Activated T-cell treated with anti-CD3 and anti-CD28 coated beads, Interleukin-2, amount 50 U/mL, for 48 hours (primary cell): ENCODE measurements at regions not wholly inside any gene's neighbourhood (a gene's known extent, or its start where the extent isn't known, plus 50 kb on each side); places are given as distances from the start of the nearest gene placed in this dataset.

Experiments
- DNase-seq, 2 experiments: peaks; one replicate each; pipeline ENCODE4 v3.0.0-alpha.2; 2020

- DNase-seq = no peak
Measured at GRCh38 chr20:59437601-59438031, 137.2 kb downstream of the EDN3 start.

GRCh38 chr20:59438201-59438600, 137.8 kb downstream of the EDN3 start:
- DNase-seq = no peak

GRCh38 chr20:59439243-59439642, 138.8 kb downstream of the EDN3 start:
- DNase-seq = no peak

- no peak for DNase-seq
Measured at GRCh38 chr20:59441306-59441705, 140.9 kb downstream of the EDN3 start.

GRCh38 chr20:59441860-59442810, 141.7 kb downstream of the EDN3 start:
- no peak for DNase-seq

- DNase-seq = no peak
Measured at GRCh38 chr20:59443550-59443949, 143.1 kb downstream of the EDN3 start.

GRCh38 chr20:59446376-59446775, 146.0 kb downstream of the EDN3 start:
- no peak for DNase-seq

GRCh38 chr20:59448196-59448595, 147.8 kb downstream of the EDN3 start:
- no peak for DNase-seq

- DNase-seq = no peak
Measured at GRCh38 chr20:59448851-59449444, 148.5 kb downstream of the EDN3 start.

GRCh38 chr20:59451066-59451630, 150.7 kb downstream of the EDN3 start:
- no peak for DNase-seq

GRCh38 chr20:59451641-59452040, 151.2 kb downstream of the EDN3 start:
- DNase-seq = no peak

- DNase-seq = no peak
Measured at GRCh38 chr20:59452856-59453255, 151.5 kb upstream of the PHACTR3 start.

- DNase-seq = no peak
Measured at GRCh38 chr20:59453759-59454560, 150.4 kb upstream of the PHACTR3 start.

- no peak for DNase-seq
Measured at GRCh38 chr20:59455402-59456341, 148.7 kb upstream of the PHACTR3 start.

GRCh38 chr20:59456342-59457279, 147.7 kb upstream of the PHACTR3 start:
- DNase-seq = no peak

- no peak for DNase-seq
Measured at GRCh38 chr20:59458645-59459044, 145.7 kb upstream of the PHACTR3 start.

- no peak for DNase-seq
Measured at GRCh38 chr20:59459586-59459985, 144.8 kb upstream of the PHACTR3 start.

GRCh38 chr20:59460352-59460751, 144.0 kb upstream of the PHACTR3 start:
- DNase-seq = no peak

- no peak for DNase-seq
Measured at GRCh38 chr20:59461526-59461925, 142.8 kb upstream of the PHACTR3 start.

GRCh38 chr20:59462249-59462648, 142.1 kb upstream of the PHACTR3 start:
- DNase-seq = no peak

GRCh38 chr20:59463541-59463940, 140.8 kb upstream of the PHACTR3 start:
- DNase-seq = no peak
